ENCODE measurements at regions not wholly inside any gene's neighbourhood (a gene's known extent, or its start where the extent isn't known, plus 50 kb on each side); places are given as distances from the start of the nearest gene placed in this dataset.

DNA sequence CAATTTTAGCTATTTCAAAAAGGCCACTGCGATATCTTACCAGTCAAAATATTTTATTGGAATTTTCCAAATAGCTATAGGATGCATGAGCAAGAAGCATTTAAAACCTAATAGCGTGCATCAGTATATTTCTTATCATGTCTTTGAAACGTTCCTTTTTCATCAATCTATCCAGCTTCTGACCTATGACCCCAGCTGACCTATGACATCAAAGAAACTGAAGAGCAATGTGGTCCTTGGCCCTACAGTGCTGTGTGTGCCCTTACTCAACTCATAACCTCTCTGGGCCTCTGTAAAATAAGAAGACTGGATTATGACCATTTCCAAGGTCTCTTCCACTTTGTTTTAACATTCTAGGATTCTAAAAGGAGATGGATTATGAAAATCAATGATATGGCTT, 118.2 kb downstream of the ZNF22 start:
- Histone ChIP-seq H3K18ac (ENCODE audit: low read depth, low read length) (no peak overlapping the region), H2BK5ac (ENCODE audit: low read depth, low read length, poor library complexity, severe bottlenecking) (no peak overlapping the region), H2AK9ac (replicated peaks; ENCODE audit: low read depth, low read length, poor library complexity) (no peak overlapping the region), H2BK20ac (ENCODE audit: low read depth, low read length) (no peak overlapping the region), H4K91ac (ENCODE audit: insufficient read depth, low read depth, low read length) (no peak overlapping the region), H3K4me3 (ENCODE audit: insufficient read depth, low read depth, low read length) (no peak overlapping the region), H4K5ac (ENCODE audit: low read depth, low read length) (no peak overlapping the region), H2AK5ac (ENCODE audit: low read depth, low read length) (no peak overlapping the region), H2BK15ac (ENCODE audit: low read depth, low read length) (no peak overlapping the region), H3K56ac (ENCODE audit: extremely low read depth, insufficient read depth, low read length) (no peak overlapping the region), H3K9ac (ENCODE audit: low read depth, low read length) (no peak overlapping the region), H3K27me3 (ENCODE audit: control insufficient read depth, insufficient read depth, low read length) (no peaks in the 10 kb centered on the region), H4K20me1 (ENCODE audit: insufficient read depth, low read length) (no peaks in the 10 kb centered on the region), H3K14ac (replicated peaks; ENCODE audit: low read depth, low read length) (no peak overlapping the region), H3K27ac (ENCODE audit: insufficient read depth, low read length) (no peak overlapping the region), H3K36me3 (ENCODE audit: control insufficient read depth, insufficient read depth, low read length) (no peaks in the 10 kb centered on the region), H3K79me1 (ENCODE audit: low read depth in 1 of 2, low read length in 2 of 2) (no peaks in the 10 kb centered on the region), H3K23ac (ENCODE audit: low read depth, low read length) (no peak overlapping the region), H4K8ac (ENCODE audit: low read depth in 2 of 2, low read length in 2 of 2) (no peak overlapping the region), H2BK120ac (ENCODE audit: low read depth, low read length) (no peak overlapping the region), H2AFZ (replicated peaks; ENCODE audit: low read length, poor library complexity) (no peak overlapping the region), H3K4ac (ENCODE audit: low read depth, low read length) (no peak overlapping the region), H3K9me3 (ENCODE audit: control insufficient read depth, insufficient read depth, low read length) (no peaks in the 10 kb centered on the region), H3K9me1 (ENCODE audit: insufficient read depth, low read length) (no peaks in the 10 kb centered on the region), H3K4me2 (ENCODE audit: low read depth, low read length) (no peak overlapping the region), H3K4me1 (ENCODE audit: control insufficient read depth, insufficient read depth, low read length) (no peaks in the 10 kb centered on the region)
- dilution Hi-C loops (cut with HindIII; ENCODE audit: low sequenced_read_pairs, unreplicated experiment) (no loop called here), in situ Hi-C loops (cut with MboI; ENCODE audit: low sequenced_read_pairs) (no loop called here), intact Hi-C loops (cut with micrococcal nuclease) (no loop called here)
- no CpG with 5 or more reads among the region's 3 CpGs for WGBS, 2 experiments (ENCODE audit: extremely low coverage in 2 of 2, insufficient read length in 1 of 2)
- no peak for TF ChIP-seq MAFK (IDR thresholded peaks at IDR 0.05; ENCODE audit: low read depth, low read length)
- TF ChIP-seq RCOR1 (IDR thresholded peaks at IDR 0.05; ENCODE audit: insufficient replicate concordance, low read length), result no peak
- TF ChIP-seq MXI1 (IDR thresholded peaks at IDR 0.05; ENCODE audit: borderline replicate concordance, low read depth, low read length), result no peak
- TF ChIP-seq RFX5 (IDR thresholded peaks at IDR 0.05; ENCODE audit: low read depth, low read length), result no peak
- TF ChIP-seq POLR2A (IDR thresholded peaks at IDR 0.05; ENCODE audit: low read depth, low read length), result no peak
- TF ChIP-seq SMC3 (IDR thresholded peaks at IDR 0.05; ENCODE audit: low read depth, low read length), result no peak
- TF ChIP-seq BHLHE40 (IDR thresholded peaks at IDR 0.05; ENCODE audit: low read depth, low read length), result no peak
- TF ChIP-seq, protein P1, sequence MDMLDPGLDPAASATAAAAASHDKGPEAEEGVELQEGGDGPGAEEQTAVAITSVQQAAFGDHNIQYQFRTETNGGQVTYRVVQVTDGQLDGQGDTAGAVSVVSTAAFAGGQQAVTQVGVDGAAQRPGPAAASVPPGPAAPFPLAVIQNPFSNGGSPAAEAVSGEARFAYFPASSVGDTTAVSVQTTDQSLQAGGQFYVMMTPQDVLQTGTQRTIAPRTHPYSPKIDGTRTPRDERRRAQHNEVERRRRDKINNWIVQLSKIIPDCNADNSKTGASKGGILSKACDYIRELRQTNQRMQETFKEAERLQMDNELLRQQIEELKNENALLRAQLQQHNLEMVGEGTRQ (IDR thresholded peaks at IDR 0.05; ENCODE audit: low read depth, low read length), result no peak
- no peak for TF ChIP-seq MAZ (IDR thresholded peaks at IDR 0.05; ENCODE audit: borderline replicate concordance, low read depth, low read length)
- TF ChIP-seq CEBPB (IDR thresholded peaks at IDR 0.05; ENCODE audit: low read depth, low read length), result no peak
- TF ChIP-seq, protein P2, sequence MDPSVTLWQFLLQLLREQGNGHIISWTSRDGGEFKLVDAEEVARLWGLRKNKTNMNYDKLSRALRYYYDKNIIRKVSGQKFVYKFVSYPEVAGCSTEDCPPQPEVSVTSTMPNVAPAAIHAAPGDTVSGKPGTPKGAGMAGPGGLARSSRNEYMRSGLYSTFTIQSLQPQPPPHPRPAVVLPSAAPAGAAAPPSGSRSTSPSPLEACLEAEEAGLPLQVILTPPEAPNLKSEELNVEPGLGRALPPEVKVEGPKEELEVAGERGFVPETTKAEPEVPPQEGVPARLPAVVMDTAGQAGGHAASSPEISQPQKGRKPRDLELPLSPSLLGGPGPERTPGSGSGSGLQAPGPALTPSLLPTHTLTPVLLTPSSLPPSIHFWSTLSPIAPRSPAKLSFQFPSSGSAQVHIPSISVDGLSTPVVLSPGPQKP (IDR thresholded peaks at IDR 0.05; ENCODE audit: borderline replicate concordance, low read depth, low read length), result no peak
- no peak for TF ChIP-seq CHD1 (IDR thresholded peaks at IDR 0.05; ENCODE audit: low read depth, low read length)
- no peak for TF ChIP-seq RAD21 (IDR thresholded peaks at IDR 0.05; ENCODE audit: low read length)
- TF ChIP-seq NFE2L2 (IDR thresholded peaks at IDR 0.05; ENCODE audit: low read depth, low read length), result no peak
- no peak for TF ChIP-seq FOS (IDR thresholded peaks at IDR 0.05; ENCODE audit: low read depth, low read length)
- TF ChIP-seq CTCF (conservative IDR thresholded peaks at IDR 0.05; ENCODE audit: low read depth, low read length), result no peak
- CTCF ChIA-PET, result no interaction called here
- POLR2A ChIA-PET (ENCODE audit: unreplicated experiment), result no interaction called here
- BruUV-seq (replicated peaks), result no TSS peak
- DNase-seq, result no peak
- ATAC-seq (ENCODE audit: low read depth), result no peak
